ENCODE measurements at regions not wholly inside any gene's neighbourhood (a gene's known extent, or its start where the extent isn't known, plus 50 kb on each side); places are given as distances from the start of the nearest gene placed in this dataset.

DNA sequence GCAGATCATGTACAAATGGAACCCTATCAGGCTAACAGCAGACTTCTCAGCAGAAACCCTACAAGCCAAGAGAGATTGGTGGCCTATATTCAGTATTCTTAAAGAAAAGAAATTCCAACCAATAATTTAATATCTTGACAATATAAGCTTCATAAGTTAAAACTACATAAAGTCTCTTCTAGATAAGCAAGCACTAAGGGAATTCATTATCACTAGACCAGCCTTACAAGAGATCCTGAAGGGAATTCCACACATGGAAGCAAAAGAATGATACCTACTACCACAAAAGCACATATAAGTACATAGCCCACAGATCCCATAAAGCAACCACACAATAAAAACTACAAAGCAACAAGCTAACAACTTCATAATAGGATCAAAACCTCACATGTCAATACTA is 60.4 kb upstream of the SCAF11 start:
- H3K79me2 ChIP-seq (ENCODE audit: insufficient read depth, low read length) = no peaks in the 10 kb centered on the region
- TF ChIP-seq, protein P1, sequence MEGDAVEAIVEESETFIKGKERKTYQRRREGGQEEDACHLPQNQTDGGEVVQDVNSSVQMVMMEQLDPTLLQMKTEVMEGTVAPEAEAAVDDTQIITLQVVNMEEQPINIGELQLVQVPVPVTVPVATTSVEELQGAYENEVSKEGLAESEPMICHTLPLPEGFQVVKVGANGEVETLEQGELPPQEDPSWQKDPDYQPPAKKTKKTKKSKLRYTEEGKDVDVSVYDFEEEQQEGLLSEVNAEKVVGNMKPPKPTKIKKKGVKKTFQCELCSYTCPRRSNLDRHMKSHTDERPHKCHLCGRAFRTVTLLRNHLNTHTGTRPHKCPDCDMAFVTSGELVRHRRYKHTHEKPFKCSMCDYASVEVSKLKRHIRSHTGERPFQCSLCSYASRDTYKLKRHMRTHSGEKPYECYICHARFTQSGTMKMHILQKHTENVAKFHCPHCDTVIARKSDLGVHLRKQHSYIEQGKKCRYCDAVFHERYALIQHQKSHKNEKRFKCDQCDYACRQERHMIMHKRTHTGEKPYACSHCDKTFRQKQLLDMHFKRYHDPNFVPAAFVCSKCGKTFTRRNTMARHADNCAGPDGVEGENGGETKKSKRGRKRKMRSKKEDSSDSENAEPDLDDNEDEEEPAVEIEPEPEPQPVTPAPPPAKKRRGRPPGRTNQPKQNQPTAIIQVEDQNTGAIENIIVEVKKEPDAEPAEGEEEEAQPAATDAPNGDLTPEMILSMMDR (IDR thresholded peaks at IDR 0.05) = no peak
- Mint-ChIP-seq H3K4me1 (no peaks in the 10 kb centered on the region), H3K36me3 (no peaks in the 10 kb centered on the region), H3K9me3 (peaks cover 33 to 60% (median 39%) of the 10 kb centered on the region in 7 donors), H3K4me3 (no peak overlapping the region), H3K27me3 (ENCODE audit: low read depth in 3 of 3) (no peaks in the 10 kb centered on the region), H3K27ac (no peak overlapping the region)
- H3K27ac ChIP-seq (ENCODE audit: low read depth in 1 of 2, low read length in 2 of 2) = no peak overlapping the region
- no peak overlapping the region for H3K4me2 ChIP-seq (replicated peaks; ENCODE audit: extremely low read depth, low read length, poor library complexity, severe bottlenecking)
- no peak overlapping the region for H3K4me3 ChIP-seq (replicated peaks in 1 of 3; ENCODE audit: low read depth in 2 of 3, low read length in 3 of 3)
- no peaks in the 10 kb centered on the region for H4K20me1 ChIP-seq (ENCODE audit: insufficient read depth, low read length)
- intact Hi-C loops (cut with micrococcal nuclease) = no loop called here
- H3K9me3 ChIP-seq (replicated peaks in 1 of 2; ENCODE audit: control insufficient read depth in 1 of 2, insufficient read depth in 1 of 2, low read length in 2 of 2) = peaks cover 27 to 31% of the 10 kb centered on the region in 2 donors
- DNase-seq = no peak
- H3K36me3 ChIP-seq (replicated peaks in 1 of 2; ENCODE audit: control insufficient read depth in 1 of 2, insufficient read depth in 2 of 2, low read length in 2 of 2) = no peaks in the 10 kb centered on the region
- no peaks in the 10 kb centered on the region for H3K4me1 ChIP-seq (ENCODE audit: control insufficient read depth in 1 of 2, insufficient read depth in 2 of 2, low read length in 2 of 2)
- H3K9ac ChIP-seq (ENCODE audit: insufficient read depth, low read length, poor library complexity, severe bottlenecking) = no peak overlapping the region
- H2AFZ ChIP-seq (ENCODE audit: insufficient read depth, low read depth, low read length, poor library complexity, severe bottlenecking) = no peak overlapping the region
- H3K27me3 ChIP-seq (ENCODE audit: control insufficient read depth in 2 of 2, insufficient read depth in 2 of 2, low read length in 2 of 2) = no peaks in the 10 kb centered on the region

DNA sequence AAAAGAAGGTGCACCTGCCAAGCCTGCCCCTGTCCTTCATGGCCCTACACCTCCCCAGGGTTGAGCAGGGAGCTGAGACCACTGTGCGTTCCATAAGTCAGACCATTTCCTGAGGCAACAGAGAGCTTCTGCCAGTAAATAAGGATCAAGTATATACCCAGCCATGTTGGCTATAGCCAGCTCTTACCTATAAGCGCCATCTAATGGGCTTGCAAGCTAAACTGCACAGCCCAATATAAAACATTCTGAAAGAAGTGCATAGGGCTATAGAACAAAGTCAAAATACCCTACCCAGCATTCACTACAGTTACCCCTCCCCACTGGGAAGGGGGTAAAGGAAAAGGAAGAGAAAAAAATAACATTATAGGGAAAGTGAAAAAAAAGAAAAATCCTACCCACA is 59.3 kb upstream of the SCAF11 start:
- Histone ChIP-seq H3K9ac (ENCODE audit: insufficient read depth, low read length, poor library complexity, severe bottlenecking) (no peak overlapping the region), H3K4me1 (ENCODE audit: control insufficient read depth in 1 of 2, insufficient read depth in 2 of 2, low read length in 2 of 2) (no peaks in the 10 kb centered on the region), H3K9me3 (replicated peaks in 1 of 2; ENCODE audit: control insufficient read depth in 1 of 2, insufficient read depth in 1 of 2, low read length in 2 of 2) (peaks cover 27 to 30% of the 10 kb centered on the region in 2 donors), H3K79me2 (ENCODE audit: insufficient read depth, low read length) (no peaks in the 10 kb centered on the region), H3K4me2 (replicated peaks; ENCODE audit: extremely low read depth, low read length, poor library complexity, severe bottlenecking) (no peak overlapping the region), H3K27me3 (ENCODE audit: control insufficient read depth in 2 of 2, insufficient read depth in 2 of 2, low read length in 2 of 2) (no peaks in the 10 kb centered on the region), H3K36me3 (replicated peaks in 1 of 2; ENCODE audit: control insufficient read depth in 1 of 2, insufficient read depth in 2 of 2, low read length in 2 of 2) (no peaks in the 10 kb centered on the region), H4K20me1 (ENCODE audit: insufficient read depth, low read length) (no peaks in the 10 kb centered on the region), H3K4me3 (replicated peaks in 1 of 3; ENCODE audit: low read depth in 2 of 3, low read length in 3 of 3) (no peak overlapping the region), H3K27ac (ENCODE audit: low read depth in 1 of 2, low read length in 2 of 2) (no peak overlapping the region), H2AFZ (ENCODE audit: insufficient read depth, low read depth, low read length, poor library complexity, severe bottlenecking) (no peak overlapping the region)
- no peak for DNase-seq
- no peaks in the 10 kb centered on the region for H3K27me3 Mint-ChIP-seq (ENCODE audit: low read depth in 3 of 3)
- no peak overlapping the region for H3K27ac Mint-ChIP-seq
- peaks cover 33 to 60% (median 41%) of the 10 kb centered on the region in 7 donors for H3K9me3 Mint-ChIP-seq
- WGBS (ENCODE audit: insufficient coverage) = no CpG with 5 or more reads among the region's 2 CpGs
- H3K4me1 Mint-ChIP-seq = no peaks in the 10 kb centered on the region
- H3K36me3 Mint-ChIP-seq = no peaks in the 10 kb centered on the region
- no peak overlapping the region for H3K4me3 Mint-ChIP-seq
- TF ChIP-seq, protein P1 (IDR thresholded peaks at IDR 0.05) = no peak
- intact Hi-C loops (cut with micrococcal nuclease) = no loop called here
